ENCODE measurements at regions not wholly inside any gene's neighbourhood (a gene's known extent, or its start where the extent isn't known, plus 50 kb on each side); places are given as distances from the start of the nearest gene placed in this dataset.

DNA sequence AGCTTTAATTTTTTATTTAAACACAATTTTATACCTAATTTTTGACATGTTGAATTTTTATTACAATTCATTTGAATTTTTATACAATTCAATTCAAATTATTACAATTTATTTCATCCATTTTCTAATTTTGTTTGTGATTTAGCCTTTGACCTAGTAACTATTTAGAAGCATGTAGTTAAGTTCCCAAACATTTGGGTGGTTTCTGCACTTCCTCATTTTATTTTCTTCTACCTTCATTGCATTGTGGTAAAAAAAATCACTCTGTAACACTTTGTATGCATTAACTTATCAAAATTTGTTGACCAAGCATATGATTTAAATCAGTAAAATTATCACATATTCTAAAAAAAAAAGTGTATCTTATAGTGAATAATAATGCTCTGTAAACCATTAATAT, 928.9 kb downstream of the ARAP2 start:
- DNase-seq = no peak
- peaks cover 0 to 4% (median under 1%) of the 10 kb centered on the region in 8 donors for H3K9me3 Mint-ChIP-seq
- Histone ChIP-seq H3K27me3 (ENCODE audit: insufficient read depth, low read length) (no peaks in the 10 kb centered on the region), H3K4me1 (ENCODE audit: insufficient read depth, low read length) (no peaks in the 10 kb centered on the region), H3K27ac (ENCODE audit: low read depth, low read length) (no peak overlapping the region), H3K4me3 (ENCODE audit: low read length in 2 of 2) (no peak overlapping the region), H3K9me3 (ENCODE audit: control insufficient read depth in 1 of 2, low read length in 2 of 2) (no peaks in the 10 kb centered on the region), H3K36me3 (ENCODE audit: insufficient read depth, low read length) (no peaks in the 10 kb centered on the region)
- H3K4me3 Mint-ChIP-seq = no peak overlapping the region
- ChIA-PET CTCF (ENCODE audit: partially characterized antibody) (no interaction called here), POLR2A (ENCODE audit: partially characterized antibody) (no interaction called here)
- H3K27ac Mint-ChIP-seq = no peak overlapping the region
- intact Hi-C loops (cut with micrococcal nuclease) = no loop called here
- H3K4me1 Mint-ChIP-seq = no peaks in the 10 kb centered on the region
- H3K27me3 Mint-ChIP-seq = no peaks in the 10 kb centered on the region
- H3K36me3 Mint-ChIP-seq = no peaks in the 10 kb centered on the region

DNA sequence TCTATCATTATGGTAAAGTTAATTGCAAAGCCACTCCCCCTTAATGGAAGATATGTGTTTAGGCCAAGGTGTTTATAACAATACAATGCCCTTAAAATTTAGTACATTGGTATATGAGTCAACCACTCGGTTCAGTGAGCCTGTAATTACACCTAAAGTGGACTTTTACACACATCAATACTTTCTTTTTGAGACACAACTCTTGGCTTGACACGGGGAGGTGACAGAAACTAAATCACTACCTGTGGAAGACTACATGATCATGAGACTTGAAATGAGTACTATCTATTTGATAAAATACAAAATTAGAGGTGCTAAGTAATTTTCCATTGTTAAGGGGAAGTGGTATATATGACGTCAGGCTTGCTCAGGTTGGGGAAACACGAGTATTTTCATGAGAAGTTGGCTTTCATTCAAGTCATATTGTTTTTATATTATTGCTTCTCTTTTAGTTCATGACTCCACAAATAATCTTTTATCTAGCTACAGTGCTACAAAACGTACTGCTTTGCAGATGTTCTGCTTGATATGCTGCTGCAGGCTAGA, 918.3 kb downstream of the ARAP2 start:
- Histone ChIP-seq H3K36me3 (ENCODE audit: insufficient read depth, low read length) (no peaks in the 10 kb centered on the region), H3K4me3 (ENCODE audit: low read length in 2 of 2) (no peak overlapping the region), H3K9me3 (ENCODE audit: control insufficient read depth in 1 of 2, low read length in 2 of 2) (no peaks in the 10 kb centered on the region), H3K27me3 (ENCODE audit: insufficient read depth, low read length) (no peaks in the 10 kb centered on the region), H3K27ac (ENCODE audit: low read depth, low read length) (no peak overlapping the region), H3K4me1 (ENCODE audit: insufficient read depth, low read length) (no peaks in the 10 kb centered on the region)
- CTCF ChIA-PET (ENCODE audit: partially characterized antibody) = no interaction called here
- H3K4me1 Mint-ChIP-seq = no peaks in the 10 kb centered on the region
- H3K4me3 Mint-ChIP-seq = no peak overlapping the region
- no peaks in the 10 kb centered on the region for H3K36me3 Mint-ChIP-seq
- no peak overlapping the region for H3K27ac Mint-ChIP-seq
- no peaks in the 10 kb centered on the region for H3K27me3 Mint-ChIP-seq
- POLR2A ChIA-PET (ENCODE audit: partially characterized antibody) = no interaction called here
- intact Hi-C loops (cut with micrococcal nuclease) = no loop called here
- H3K9me3 Mint-ChIP-seq = peaks cover 0 to 11% (median 3%) of the 10 kb centered on the region in 8 donors
- DNase-seq = no peak

DNA sequence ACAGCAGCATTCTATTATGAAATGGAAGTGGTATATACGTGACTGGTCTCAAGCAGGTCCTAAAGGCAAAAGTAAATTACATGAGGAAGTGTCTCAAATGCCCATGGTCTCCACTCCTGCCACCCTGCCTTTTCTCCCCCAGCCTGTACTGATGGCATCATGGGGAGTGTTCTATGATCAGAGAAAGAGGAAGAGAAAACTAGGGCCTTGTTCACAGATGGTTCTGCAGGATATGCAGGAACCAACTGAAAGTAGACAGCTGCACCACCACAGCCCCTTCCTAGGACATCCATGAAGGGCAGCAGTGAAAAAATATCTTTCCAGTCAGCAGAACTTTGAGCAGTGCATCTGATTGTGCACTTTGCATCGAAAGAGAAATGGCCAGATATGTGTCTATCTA, 901.5 kb downstream of the ARAP2 start:
- Mint-ChIP-seq H3K4me1 (no peaks in the 10 kb centered on the region), H3K36me3 (no peaks in the 10 kb centered on the region), H3K9me3 (peaks cover 0 to 8% (median 4%) of the 10 kb centered on the region in 8 donors), H3K27me3 (no peaks in the 10 kb centered on the region), H3K27ac (no peak overlapping the region), H3K4me3 (no peak overlapping the region)
- CTCF ChIA-PET (ENCODE audit: partially characterized antibody) = no interaction called here
- Histone ChIP-seq H3K27ac (ENCODE audit: low read depth, low read length) (no peak overlapping the region), H3K27me3 (ENCODE audit: insufficient read depth, low read length) (no peaks in the 10 kb centered on the region), H3K9me3 (ENCODE audit: control insufficient read depth in 1 of 2, low read length in 2 of 2) (no peaks in the 10 kb centered on the region), H3K36me3 (ENCODE audit: insufficient read depth, low read length) (no peaks in the 10 kb centered on the region), H3K4me3 (ENCODE audit: low read length in 2 of 2) (no peak overlapping the region), H3K4me1 (ENCODE audit: insufficient read depth, low read length) (no peaks in the 10 kb centered on the region)
- POLR2A ChIA-PET (ENCODE audit: partially characterized antibody) = no interaction called here
- intact Hi-C loops (cut with micrococcal nuclease) = no loop called here
- no peak for DNase-seq

DNA sequence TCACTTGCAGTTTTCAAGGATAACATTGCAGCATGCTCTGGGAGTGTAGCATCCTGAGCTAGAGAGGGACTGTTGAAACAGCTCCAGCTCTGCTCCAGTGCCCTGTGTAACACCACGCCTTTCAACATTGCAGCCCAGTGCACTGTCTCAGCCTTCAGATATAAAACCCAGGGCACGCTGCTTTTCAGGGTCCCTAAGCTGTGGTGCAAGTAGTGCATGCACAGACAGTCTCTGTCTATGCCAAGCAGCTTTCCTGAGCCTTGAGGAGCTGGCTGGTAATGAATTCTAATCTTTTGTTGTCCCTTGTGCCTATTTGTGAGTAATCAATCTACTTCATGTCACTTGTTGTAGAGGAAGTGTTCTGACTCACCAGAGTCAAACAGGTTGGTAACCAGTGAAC, 897.0 kb downstream of the ARAP2 start:
- H3K9me3 Mint-ChIP-seq = peaks cover 5 to 21% (median 15%) of the 10 kb centered on the region in 8 donors
- POLR2A ChIA-PET (ENCODE audit: partially characterized antibody) = no interaction called here
- DNase-seq = no peak
- H3K4me1 ChIP-seq (ENCODE audit: insufficient read depth, low read length) = no peaks in the 10 kb centered on the region
- no peak overlapping the region for H3K27ac ChIP-seq (ENCODE audit: low read depth, low read length)
- H3K36me3 ChIP-seq (ENCODE audit: insufficient read depth, low read length) = no peaks in the 10 kb centered on the region
- no peaks in the 10 kb centered on the region for H3K27me3 Mint-ChIP-seq
- CTCF ChIA-PET (ENCODE audit: partially characterized antibody) = no interaction called here
- no peaks in the 10 kb centered on the region for H3K36me3 Mint-ChIP-seq
- peaks cover 0 to 4% of the 10 kb centered on the region in 2 donors for H3K9me3 ChIP-seq (ENCODE audit: control insufficient read depth in 1 of 2, low read length in 2 of 2)
- H3K27me3 ChIP-seq (ENCODE audit: insufficient read depth, low read length) = no peaks in the 10 kb centered on the region
- H3K4me3 ChIP-seq (ENCODE audit: low read length in 2 of 2) = no peak overlapping the region
- H3K27ac Mint-ChIP-seq = no peak overlapping the region
- no peaks in the 10 kb centered on the region for H3K4me1 Mint-ChIP-seq
- H3K4me3 Mint-ChIP-seq = no peak overlapping the region
- intact Hi-C loops (cut with micrococcal nuclease) = no loop called here

DNA sequence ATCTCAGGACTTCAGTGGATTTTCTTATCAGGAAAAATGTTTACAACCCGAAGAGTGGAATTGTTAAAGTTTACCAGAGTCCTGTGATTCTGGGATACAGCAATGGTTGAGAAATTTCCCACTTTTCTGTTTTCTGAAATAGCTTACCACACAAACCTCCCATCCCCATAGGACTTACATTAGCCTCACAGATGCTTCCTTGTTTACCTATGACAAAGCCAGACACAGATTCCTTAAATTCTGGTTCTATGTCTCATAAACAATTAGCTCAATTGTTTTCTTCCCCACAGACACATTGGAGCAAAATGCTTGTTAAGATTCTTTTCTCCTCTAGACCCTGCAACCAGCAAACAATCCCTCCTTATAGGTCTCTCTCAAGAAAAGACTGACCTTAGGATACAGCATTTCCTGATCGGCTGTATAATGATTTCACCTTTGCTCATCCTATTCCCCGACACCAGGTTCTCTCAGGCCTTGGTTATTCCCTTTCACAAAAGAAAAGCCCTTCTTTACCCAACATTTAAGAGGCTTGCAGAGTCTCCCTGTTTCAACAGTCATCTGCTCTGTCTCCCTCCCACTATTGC, 886.2 kb downstream of the ARAP2 start:
- intact Hi-C loops (cut with micrococcal nuclease) = no loop called here
- Histone ChIP-seq H3K36me3 (ENCODE audit: insufficient read depth, low read length) (no peaks in the 10 kb centered on the region), H3K27me3 (ENCODE audit: insufficient read depth, low read length) (no peaks in the 10 kb centered on the region), H3K27ac (ENCODE audit: low read depth, low read length) (no peak overlapping the region), H3K4me3 (ENCODE audit: low read length in 2 of 2) (no peak overlapping the region), H3K4me1 (ENCODE audit: insufficient read depth, low read length) (no peaks in the 10 kb centered on the region), H3K9me3 (ENCODE audit: control insufficient read depth in 1 of 2, low read length in 2 of 2) (no peaks in the 10 kb centered on the region)
- H3K4me3 Mint-ChIP-seq = no peak overlapping the region
- no peak overlapping the region for H3K27ac Mint-ChIP-seq
- peaks cover 0 to 13% (median 5%) of the 10 kb centered on the region in 8 donors for H3K9me3 Mint-ChIP-seq
- DNase-seq = no peak
- POLR2A ChIA-PET (ENCODE audit: partially characterized antibody) = no interaction called here
- no peaks in the 10 kb centered on the region for H3K4me1 Mint-ChIP-seq
- no peaks in the 10 kb centered on the region for H3K27me3 Mint-ChIP-seq
- H3K36me3 Mint-ChIP-seq = no peaks in the 10 kb centered on the region
- CTCF ChIA-PET (ENCODE audit: partially characterized antibody) = no interaction called here

DNA sequence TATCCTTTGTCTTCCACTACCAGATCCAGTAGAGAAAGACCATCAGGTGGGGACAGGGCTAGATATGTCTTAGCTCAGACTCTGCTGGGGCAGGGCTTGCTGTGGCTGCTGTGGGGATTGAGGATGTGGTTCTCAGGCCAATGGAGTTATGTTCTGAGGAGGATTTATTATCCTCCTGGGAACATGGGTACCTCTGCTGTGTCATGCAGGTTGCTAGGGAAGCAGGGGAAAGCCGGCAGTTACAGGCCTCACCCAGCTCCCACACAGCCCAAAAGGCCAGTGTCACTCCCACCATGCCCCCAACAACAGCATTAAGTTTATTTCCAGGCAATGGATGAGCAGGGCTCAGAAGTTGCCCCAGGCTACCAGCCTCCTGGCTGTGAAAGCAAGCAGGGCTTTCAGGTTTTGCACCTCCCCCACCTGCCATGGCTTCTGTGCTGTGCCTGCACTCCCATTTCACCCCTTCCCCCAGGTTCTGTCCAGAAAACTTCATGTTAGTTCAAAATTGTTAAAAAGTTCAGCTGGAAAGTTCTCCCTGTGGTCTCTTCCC, 879.9 kb downstream of the ARAP2 start:
- Mint-ChIP-seq H3K27ac (no peak overlapping the region), H3K27me3 (no peaks in the 10 kb centered on the region), H3K4me3 (no peak overlapping the region), H3K9me3 (peaks cover 7 to 22% (median 10%) of the 10 kb centered on the region in 8 donors), H3K4me1 (no peaks in the 10 kb centered on the region), H3K36me3 (no peaks in the 10 kb centered on the region)
- no peaks in the 10 kb centered on the region for H3K36me3 ChIP-seq (ENCODE audit: insufficient read depth, low read length)
- no peak overlapping the region for H3K27ac ChIP-seq (ENCODE audit: low read depth, low read length)
- ChIA-PET POLR2A (ENCODE audit: partially characterized antibody) (no interaction called here), CTCF (ENCODE audit: partially characterized antibody) (no interaction called here)
- H3K9me3 ChIP-seq (ENCODE audit: control insufficient read depth in 1 of 2, low read length in 2 of 2) = no peaks in the 10 kb centered on the region
- no peaks in the 10 kb centered on the region for H3K27me3 ChIP-seq (ENCODE audit: insufficient read depth, low read length)
- no peak for DNase-seq
- no peaks in the 10 kb centered on the region for H3K4me1 ChIP-seq (ENCODE audit: insufficient read depth, low read length)
- intact Hi-C loops (cut with micrococcal nuclease) = no loop called here
- H3K4me3 ChIP-seq (ENCODE audit: low read length in 2 of 2) = no peak overlapping the region

DNA sequence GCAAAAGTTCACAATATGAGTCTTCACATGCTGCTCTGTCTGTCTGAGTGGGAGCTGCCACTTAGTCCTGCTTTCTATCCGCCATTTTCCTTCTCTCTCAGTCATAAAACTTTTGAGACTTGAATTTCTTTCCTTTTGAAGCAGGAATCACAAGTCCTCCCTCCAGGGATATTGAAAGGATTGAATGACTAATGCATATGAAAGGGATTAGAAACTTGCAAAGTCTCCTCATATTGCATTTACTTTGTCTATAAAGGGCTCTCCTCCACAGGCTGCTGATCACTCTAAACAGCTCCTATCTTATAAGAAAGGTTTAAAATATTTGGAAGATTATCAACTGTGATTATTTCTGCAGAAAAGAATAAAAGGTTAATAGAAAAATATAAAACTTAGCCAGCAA, 879.1 kb downstream of the ARAP2 start:
- H3K27me3 ChIP-seq (ENCODE audit: insufficient read depth, low read length) = no peaks in the 10 kb centered on the region
- ChIA-PET POLR2A (ENCODE audit: partially characterized antibody) (no interaction called here), CTCF (ENCODE audit: partially characterized antibody) (no interaction called here)
- H3K36me3 ChIP-seq (ENCODE audit: insufficient read depth, low read length) = no peaks in the 10 kb centered on the region
- no peak for DNase-seq
- Mint-ChIP-seq H3K36me3 (no peaks in the 10 kb centered on the region), H3K27me3 (no peaks in the 10 kb centered on the region), H3K9me3 (peaks cover 6 to 26% (median 12%) of the 10 kb centered on the region in 8 donors), H3K4me3 (no peak overlapping the region), H3K27ac (no peak overlapping the region), H3K4me1 (no peaks in the 10 kb centered on the region)
- no peaks in the 10 kb centered on the region for H3K4me1 ChIP-seq (ENCODE audit: insufficient read depth, low read length)
- H3K9me3 ChIP-seq (ENCODE audit: control insufficient read depth in 1 of 2, low read length in 2 of 2) = no peaks in the 10 kb centered on the region
- intact Hi-C loops (cut with micrococcal nuclease) = no loop called here
- no peak overlapping the region for H3K27ac ChIP-seq (ENCODE audit: low read depth, low read length)
- H3K4me3 ChIP-seq (ENCODE audit: low read length in 2 of 2) = no peak overlapping the region
